ENCODE measurements at regions not wholly inside any gene's neighbourhood (a gene's known extent, or its start where the extent isn't known, plus 50 kb on each side); places are given as distances from the start of the nearest gene placed in this dataset.

- Mint-ChIP-seq H3K27me3 (ENCODE audit: insufficient read depth, unreplicated experiment) (no peaks in the 10 kb centered on the region), H3K4me3 (ENCODE audit: unreplicated experiment) (no peak overlapping the region), H3K4me1 (ENCODE audit: low read depth, unreplicated experiment) (peaks cover 4% of the 10 kb centered on the region), H3K36me3 (ENCODE audit: insufficient read depth, unreplicated experiment) (no peaks in the 10 kb centered on the region), H3K9me3 (ENCODE audit: unreplicated experiment) (no peaks in the 10 kb centered on the region), H3K27ac (ENCODE audit: unreplicated experiment) (no peak overlapping the region)
- DNase-seq = no peak
- TF ChIP-seq, protein P1, sequence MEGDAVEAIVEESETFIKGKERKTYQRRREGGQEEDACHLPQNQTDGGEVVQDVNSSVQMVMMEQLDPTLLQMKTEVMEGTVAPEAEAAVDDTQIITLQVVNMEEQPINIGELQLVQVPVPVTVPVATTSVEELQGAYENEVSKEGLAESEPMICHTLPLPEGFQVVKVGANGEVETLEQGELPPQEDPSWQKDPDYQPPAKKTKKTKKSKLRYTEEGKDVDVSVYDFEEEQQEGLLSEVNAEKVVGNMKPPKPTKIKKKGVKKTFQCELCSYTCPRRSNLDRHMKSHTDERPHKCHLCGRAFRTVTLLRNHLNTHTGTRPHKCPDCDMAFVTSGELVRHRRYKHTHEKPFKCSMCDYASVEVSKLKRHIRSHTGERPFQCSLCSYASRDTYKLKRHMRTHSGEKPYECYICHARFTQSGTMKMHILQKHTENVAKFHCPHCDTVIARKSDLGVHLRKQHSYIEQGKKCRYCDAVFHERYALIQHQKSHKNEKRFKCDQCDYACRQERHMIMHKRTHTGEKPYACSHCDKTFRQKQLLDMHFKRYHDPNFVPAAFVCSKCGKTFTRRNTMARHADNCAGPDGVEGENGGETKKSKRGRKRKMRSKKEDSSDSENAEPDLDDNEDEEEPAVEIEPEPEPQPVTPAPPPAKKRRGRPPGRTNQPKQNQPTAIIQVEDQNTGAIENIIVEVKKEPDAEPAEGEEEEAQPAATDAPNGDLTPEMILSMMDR (IDR thresholded peaks at IDR 0.05; ENCODE audit: insufficient read depth in 1 of 2, low read depth in 1 of 2, low read length in 1 of 2, severe bottlenecking in 1 of 2, unreplicated experiment in 1 of 2) = no peak
- Histone ChIP-seq H3K4me1 (peaks cover 9% of the 10 kb centered on the region), H3K27me3 (replicated peaks; ENCODE audit: control insufficient read depth, insufficient read depth, low read length) (no peaks in the 10 kb centered on the region), H3K9me3 (no peaks in the 10 kb centered on the region), H3K4me3 (ENCODE audit: low read depth, low read length) (no peak overlapping the region), H3K36me3 (ENCODE audit: control insufficient read depth, insufficient read depth, low read length) (no peaks in the 10 kb centered on the region)
- POLR2A ChIA-PET = no interaction called here
- CTCF ChIA-PET = interaction anchor here (0.7 to 1.1 kb wide), 2 partner anchors 8 to 22 kb away, joined by 3 read pairs; no protein-coding TSS in a partner anchor
- intact Hi-C loops (cut with micrococcal nuclease; ENCODE audit: unreplicated experiment) = no loop called here
- BruUV-seq (replicated peaks) = no TSS peak
Observed at GRCh38 chr2:158732573-158733429, 62.3 kb upstream of the DAPL1 start.

- Mint-ChIP-seq H3K27ac (ENCODE audit: unreplicated experiment) (no peak overlapping the region), H3K9me3 (ENCODE audit: unreplicated experiment) (no peaks in the 10 kb centered on the region), H3K36me3 (ENCODE audit: insufficient read depth, unreplicated experiment) (no peaks in the 10 kb centered on the region), H3K4me3 (ENCODE audit: unreplicated experiment) (no peak overlapping the region), H3K4me1 (ENCODE audit: low read depth, unreplicated experiment) (peaks cover 4% of the 10 kb centered on the region), H3K27me3 (ENCODE audit: insufficient read depth, unreplicated experiment) (no peaks in the 10 kb centered on the region)
- TF ChIP-seq, protein P1 (IDR thresholded peaks at IDR 0.05; ENCODE audit: insufficient read depth in 1 of 2, low read depth in 1 of 2, low read length in 1 of 2, severe bottlenecking in 1 of 2, unreplicated experiment in 1 of 2) = no peak
- no peaks in the 10 kb centered on the region for H3K36me3 ChIP-seq (ENCODE audit: control insufficient read depth, insufficient read depth, low read length)
- peaks cover 9% of the 10 kb centered on the region for H3K4me1 ChIP-seq
- POLR2A ChIA-PET = no interaction called here
- no peak overlapping the region for H3K4me3 ChIP-seq (ENCODE audit: low read depth, low read length)
- no peaks in the 10 kb centered on the region for H3K9me3 ChIP-seq
- BruUV-seq (replicated peaks) = no TSS peak
- no peaks in the 10 kb centered on the region for H3K27me3 ChIP-seq (replicated peaks; ENCODE audit: control insufficient read depth, insufficient read depth, low read length)
- no peak for DNase-seq
- intact Hi-C loops (cut with micrococcal nuclease; ENCODE audit: unreplicated experiment) = no loop called here
- CTCF ChIA-PET = interaction anchor here (0.7 to 1.1 kb wide), 2 partner anchors 9 to 21 kb away, joined by 3 read pairs; no protein-coding TSS in a partner anchor
Observed at GRCh38 chr2:158733430-158733755, 61.7 kb upstream of the DAPL1 start.

DNA sequence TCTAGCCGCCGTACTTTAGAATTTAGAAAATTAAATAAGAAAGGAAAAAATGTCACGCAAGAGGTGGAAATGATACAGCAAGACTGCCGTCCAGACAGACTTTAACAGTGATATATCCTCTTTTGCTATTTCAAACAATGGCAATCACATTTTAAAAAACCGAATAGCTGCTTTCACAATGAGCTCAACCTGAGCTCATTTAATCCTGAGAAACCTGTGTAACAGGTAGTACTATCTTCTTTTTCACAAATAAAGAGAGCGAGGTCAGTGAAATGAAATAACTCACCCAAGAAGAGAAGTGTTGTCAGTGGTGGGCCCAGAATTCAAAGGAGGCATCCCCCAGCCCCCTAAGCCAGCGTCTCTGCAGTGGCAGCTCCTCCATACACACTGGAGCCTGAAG is 60.7 kb upstream of the DAPL1 start:
- no peaks in the 10 kb centered on the region for H3K27me3 ChIP-seq (replicated peaks; ENCODE audit: control insufficient read depth, insufficient read depth, low read length)
- BruUV-seq (replicated peaks) = no TSS peak
- intact Hi-C loops (cut with micrococcal nuclease; ENCODE audit: unreplicated experiment) = no loop called here
- no peaks in the 10 kb centered on the region for H3K9me3 ChIP-seq
- POLR2A ChIA-PET = no interaction called here
- Mint-ChIP-seq H3K9me3 (ENCODE audit: unreplicated experiment) (no peaks in the 10 kb centered on the region), H3K27me3 (ENCODE audit: insufficient read depth, unreplicated experiment) (no peaks in the 10 kb centered on the region), H3K4me3 (ENCODE audit: unreplicated experiment) (no peak overlapping the region), H3K27ac (ENCODE audit: unreplicated experiment) (no peak overlapping the region), H3K4me1 (ENCODE audit: low read depth, unreplicated experiment) (peaks cover 4% of the 10 kb centered on the region), H3K36me3 (ENCODE audit: insufficient read depth, unreplicated experiment) (no peaks in the 10 kb centered on the region)
- DNase-seq = no peak
- H3K4me3 ChIP-seq (ENCODE audit: low read depth, low read length) = no peak overlapping the region
- CTCF ChIA-PET = interaction anchor here (0.6 to 1.0 kb wide), 3 partner anchors 11 to 20 kb away, joined by 3 to 5 read pairs (median 3); no protein-coding TSS in a partner anchor
- peaks cover 12% of the 10 kb centered on the region for H3K4me1 ChIP-seq
- H3K36me3 ChIP-seq (ENCODE audit: control insufficient read depth, insufficient read depth, low read length) = no peaks in the 10 kb centered on the region
- TF ChIP-seq, protein P1 (IDR thresholded peaks at IDR 0.05; ENCODE audit: insufficient read depth in 1 of 2, low read depth in 1 of 2, low read length in 1 of 2, severe bottlenecking in 1 of 2, unreplicated experiment in 1 of 2) = no peak

All from Caco-2 (cell line).